Dermis blood vessel endothelial cell (primary cell): ENCODE measurements at regions not wholly inside any gene's neighbourhood (a gene's known extent, or its start where the extent isn't known, plus 50 kb on each side); places are given as distances from the start of the nearest gene placed in this dataset.
A peak's percentile ranks its signal among the peaks of the same experiment; 100 is the strongest.

ENCODE experiments used
- DNase-seq: peaks from one replicate; pipeline ENCODE4 v3.0.0; 2010

DNA sequence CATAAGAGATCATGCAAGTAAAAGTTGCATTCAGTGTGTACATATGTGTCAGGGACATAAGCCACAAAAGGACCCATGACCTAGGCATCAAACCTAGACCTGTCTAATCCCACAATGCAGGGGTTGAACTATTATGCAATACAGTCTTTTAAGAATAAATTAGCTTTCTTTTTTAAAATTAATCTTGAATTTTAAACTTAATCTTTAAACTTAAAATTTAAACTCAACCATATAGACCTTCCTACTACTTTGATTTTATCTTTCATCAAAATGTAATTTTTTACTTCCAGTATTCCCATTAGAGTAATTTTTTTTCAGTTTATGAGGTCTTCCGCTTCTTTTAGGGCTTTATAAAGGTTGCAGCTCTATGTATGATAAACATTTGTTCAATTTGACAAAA is 702.9 kb downstream of the SUCLG1 start:
- DNase-seq: no peak

DNA sequence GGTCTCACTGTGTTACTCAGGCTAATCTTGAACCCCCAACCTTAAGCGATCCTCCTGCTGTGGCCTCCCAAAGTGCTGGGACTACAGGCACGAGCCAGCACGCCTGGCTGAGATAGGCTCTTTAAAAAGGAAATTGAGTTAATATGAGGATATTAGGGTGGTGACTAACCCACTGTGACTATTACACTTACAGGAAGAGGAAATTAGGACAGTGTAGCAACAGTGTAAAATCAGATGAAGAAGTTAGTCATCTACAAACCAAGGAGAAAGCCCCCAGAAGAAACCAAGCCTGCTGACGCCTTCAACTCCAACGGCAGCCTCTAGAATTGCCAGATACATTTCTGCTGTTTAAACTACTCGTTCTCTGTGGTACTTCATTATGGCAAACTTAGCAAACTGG is 711.9 kb downstream of the SUCLG1 start:
- no peak for DNase-seq

DNA sequence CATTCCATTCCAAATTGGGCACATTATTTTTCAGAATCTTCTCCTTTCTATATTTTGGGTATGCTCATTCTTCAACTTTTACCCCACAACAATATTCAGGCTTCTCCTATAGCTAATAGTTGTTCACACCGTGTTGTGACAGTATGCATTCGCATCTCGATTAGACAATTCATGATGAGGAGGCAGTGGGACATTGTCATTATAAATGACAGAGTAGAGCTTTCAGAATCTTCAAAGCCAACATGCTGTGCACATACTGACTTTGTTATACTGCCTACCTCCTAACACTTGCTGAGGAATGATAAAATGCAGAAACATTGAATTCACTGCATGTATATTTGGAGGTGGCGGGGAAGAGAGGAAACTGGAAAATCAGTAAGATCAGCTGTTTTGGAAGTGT is 714.2 kb downstream of the SUCLG1 start:
- DNase-seq: no peak

DNA sequence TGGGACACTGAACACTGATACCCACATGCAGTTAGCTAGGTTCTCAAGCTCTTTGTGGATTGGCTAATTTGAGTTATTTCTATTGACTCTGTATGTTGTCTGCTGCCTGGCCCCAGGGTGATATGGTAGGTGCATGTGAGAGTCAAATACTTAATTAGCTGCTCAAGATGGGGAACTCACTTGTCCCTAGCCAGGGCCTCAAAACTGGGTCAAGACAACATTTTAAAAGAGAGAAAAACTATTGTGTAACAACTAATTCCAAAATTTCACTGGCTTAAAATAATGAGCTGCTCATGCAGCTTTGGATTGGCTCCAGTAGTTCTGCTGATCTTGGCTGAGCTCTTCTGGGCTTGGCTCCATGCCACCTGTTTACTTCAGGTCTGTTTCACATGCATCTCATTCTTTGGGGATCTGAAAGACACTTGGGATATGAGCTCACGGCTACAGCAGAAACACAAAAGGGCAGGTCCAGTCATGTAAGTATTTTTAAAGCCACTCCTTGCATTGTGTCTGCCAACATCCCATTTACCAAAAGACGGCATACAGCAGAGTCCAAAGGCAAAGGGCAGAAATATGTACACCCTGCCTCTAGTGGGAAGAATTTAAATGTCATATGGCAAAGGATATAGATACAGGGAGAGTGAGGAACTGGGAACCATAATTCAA is 716.8 kb downstream of the SUCLG1 start:
- no peak for DNase-seq

DNA sequence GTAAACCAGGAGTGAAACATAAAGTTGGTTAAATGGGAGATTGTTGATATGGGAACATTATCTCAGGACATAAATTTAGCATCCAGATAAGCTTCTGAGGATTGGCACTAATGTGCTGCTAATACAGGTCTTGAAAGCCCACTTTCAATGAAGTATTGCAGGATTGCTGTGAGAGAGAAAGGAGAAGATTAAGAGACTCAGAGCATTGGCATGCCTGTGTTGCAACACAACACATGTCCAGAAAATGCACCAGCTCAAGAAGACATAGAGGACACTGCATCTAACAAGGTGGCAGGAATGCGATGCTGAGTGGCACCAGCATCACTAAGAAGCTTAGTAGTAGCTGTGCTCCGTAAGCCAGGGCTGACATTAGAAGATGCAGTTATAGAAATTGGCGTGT is 728.9 kb downstream of the SUCLG1 start:
- DNase-seq: no peak

DNA sequence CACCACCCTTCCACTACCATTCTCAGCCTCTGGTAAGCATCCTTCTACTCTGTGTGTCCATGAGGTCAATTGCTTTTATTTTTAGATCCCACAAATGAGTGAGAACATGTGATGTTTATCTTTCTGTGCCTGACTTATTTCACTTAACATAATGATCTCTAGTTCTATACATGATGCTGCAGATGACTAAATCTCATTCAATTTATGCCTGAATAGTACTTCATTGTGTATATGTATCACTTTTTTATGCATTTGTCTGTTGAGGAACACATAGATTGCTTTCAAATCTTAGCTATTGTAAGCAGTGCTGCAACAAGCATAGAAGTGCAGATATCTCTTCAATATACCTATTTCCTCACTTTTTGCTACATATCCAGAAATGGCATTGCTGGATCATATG is 733.3 kb downstream of the SUCLG1 start:
- no peak for DNase-seq

DNA sequence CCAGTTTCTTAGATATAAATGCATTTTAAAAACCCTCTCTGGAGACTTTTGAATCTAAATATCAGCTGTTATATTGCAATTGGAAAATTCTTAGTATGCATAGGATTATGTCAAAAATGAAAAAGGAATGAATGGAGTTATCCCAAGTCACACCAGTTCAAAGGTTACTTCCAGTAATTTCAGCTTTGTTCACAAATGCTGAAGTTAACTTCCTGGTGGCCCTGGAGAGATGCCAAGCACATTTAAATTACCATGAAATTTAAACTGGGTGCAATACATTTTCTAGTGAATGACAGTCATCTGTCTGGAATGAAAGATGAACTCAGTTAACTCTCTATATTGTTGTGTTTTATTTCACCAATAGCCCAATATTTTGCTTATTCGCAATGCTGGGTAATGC is 753.9 kb downstream of the SUCLG1 start:
- no peak for DNase-seq

DNA sequence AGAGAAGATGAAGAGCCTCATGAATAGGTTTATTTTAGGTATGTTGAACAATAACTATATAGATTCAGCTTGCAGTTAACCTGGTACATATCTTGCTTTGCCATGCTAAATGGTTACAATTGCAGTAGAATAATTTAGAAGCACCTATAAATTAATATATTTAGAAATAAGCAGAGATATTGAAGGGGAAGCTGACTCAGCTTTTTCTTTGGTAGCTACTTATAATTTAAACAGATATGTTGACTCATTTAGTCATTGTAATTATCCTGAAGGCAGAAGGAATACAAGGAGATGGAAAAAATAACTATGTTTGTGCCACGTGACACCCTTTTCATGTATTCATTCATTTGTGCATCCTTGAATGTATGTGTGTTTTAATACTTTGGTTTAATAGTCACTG is 755.5 kb downstream of the SUCLG1 start:
- DNase-seq: no peak

DNA sequence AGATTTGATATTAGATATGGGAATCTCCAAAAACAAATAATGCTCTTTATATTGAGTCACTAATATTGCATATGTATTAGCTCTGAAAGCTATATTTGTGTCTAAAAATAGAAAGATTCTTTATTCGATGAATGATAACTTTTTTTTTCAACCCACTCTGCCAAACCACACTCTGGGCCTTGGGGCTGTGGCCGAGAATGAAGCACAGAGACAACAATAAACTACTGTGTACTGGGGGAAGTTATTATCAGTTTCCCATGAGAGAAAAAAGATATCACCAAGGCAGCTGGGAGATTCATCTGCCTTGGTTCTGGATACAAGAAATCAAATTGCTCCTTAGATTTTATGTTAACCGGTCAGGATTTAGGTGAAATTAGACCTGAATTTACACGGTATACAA is 762.2 kb downstream of the SUCLG1 start:
- DNase-seq: no peak

DNA sequence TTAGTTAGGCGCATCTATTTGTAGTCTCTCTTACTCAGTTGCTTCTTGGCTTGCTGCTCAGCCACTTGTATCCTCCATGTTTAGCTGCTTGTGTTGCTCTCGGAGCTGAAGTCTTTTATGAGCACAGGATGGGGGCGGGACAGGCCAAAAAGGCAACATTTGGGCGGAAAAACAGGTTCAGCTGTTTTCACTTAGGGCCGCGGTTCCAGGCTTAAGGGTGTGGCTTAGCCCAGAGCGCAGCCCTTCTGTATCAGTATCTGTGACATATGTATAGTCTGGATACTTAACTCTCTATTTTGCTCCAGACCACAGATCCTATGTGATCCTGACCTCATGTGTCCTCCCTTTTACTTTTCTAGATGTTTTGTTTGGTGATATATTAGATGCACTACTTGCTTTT is 763.5 kb downstream of the SUCLG1 start:
- DNase-seq: no peak

DNA sequence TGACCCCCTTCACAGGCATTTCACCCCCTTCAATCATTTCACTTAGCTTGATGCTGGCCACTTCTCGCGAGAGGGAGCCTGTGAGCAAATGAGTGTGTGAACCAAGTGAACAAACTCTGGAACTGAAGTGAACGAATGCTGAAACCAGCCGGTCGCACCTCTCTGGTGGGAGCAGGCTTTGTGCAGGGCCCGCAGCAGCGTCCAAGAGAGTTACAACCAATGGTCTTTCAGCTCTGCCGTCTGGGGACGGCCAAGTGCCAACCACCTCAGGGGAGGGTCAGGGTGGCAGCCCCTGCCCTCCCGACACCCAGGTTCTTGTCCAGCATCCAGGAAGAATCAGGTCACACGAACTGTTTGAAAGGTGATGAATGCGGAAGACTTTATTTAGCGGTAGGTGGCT is 764.0 kb downstream of the SUCLG1 start:
- DNase-seq: no peak

DNA sequence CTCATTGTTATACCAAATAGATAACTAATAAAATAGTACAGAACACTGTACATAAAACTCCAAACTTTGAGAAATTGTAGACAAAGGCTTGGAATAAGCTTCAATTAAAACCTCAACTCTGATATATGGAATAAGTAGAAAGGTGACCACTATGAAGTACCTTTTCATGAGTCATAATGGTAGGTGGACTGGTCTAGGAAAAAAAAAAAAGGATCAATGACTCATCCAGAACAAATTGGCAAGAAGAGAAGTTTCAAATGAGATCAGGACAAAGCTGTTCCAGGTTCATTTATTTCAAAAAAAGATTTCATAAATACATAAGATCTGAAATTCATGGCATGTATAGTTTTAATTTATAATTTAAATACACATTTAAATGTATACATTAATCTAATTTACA is 769.7 kb downstream of the SUCLG1 start:
- DNase-seq: no peak

DNA sequence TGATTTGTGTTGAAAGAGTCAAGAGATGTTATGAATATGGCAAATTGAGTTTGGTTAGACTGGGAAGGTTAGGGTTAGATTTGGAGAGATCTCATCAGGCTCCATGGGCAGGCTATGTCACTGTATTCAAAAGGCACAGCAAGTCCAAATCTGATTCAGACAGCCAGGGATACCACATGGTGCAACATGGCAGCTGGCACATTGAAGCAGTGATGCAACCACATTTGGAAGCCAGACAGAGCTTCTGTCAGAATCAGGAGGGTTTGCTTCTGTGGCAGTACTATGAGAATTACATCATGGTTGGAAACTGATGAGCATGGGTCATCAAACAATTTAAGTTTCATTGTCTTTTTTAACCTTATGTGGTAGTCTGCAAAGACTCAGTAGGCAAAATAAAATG is 772.2 kb downstream of the SUCLG1 start:
- DNase-seq: no peak

DNA sequence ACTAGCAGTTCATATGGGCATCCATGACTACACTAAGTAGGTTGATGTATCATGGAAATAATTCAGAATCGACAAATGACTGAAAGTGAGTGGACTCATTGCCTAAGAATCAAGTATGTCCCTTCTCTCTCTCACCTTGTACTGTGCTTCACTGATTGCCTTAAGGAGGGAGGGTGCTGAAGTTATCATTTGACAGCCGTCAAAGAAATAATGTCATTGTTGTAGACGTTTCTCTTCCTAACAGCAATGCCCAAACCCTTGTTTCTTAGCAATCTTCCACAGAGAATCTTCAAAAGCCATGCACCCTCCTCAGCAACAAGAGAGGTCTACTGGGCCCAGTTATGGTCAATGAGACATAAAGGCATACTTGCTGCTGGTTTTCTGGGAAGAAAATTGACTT is 785.0 kb downstream of the SUCLG1 start:
- no peak for DNase-seq

DNA sequence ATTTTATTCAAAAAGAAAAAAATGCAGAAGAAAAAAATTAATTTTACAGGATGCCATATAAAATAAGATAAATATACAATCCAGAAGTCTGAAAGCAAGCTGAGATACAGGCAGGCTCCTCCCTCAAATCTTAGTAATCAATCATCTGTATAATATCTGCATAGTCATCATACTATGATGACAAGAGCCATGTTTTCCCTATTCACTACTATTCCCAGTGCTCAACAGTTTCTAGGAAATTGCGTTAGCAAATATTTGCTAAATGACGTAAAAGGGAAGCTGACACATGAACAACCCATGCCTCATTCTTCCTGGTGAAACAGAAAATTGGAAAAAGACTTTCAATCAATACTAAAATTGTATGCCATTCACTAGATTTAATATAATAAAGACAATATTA is 793.2 kb downstream of the SUCLG1 start:
- peak; percentile 70 for DNase-seq

DNA sequence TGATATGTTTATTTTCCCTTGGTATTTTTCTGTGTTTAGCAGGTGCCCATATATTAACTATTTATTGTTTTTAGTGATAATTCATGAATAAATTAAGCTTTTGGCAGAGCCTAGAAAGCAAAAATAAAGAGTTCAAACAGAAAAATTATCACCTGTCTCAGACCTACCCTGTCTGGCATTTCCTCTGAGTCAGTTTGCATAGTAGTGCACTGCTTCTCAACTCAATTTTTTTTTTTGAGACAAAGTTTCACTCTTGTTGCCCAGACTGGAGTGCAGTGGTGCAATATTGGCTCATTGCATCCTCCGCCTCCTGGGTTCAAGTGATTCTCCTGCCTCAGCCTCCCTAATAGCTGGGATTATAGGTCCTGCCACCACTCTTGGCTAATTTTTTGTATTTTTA is 793.9 kb downstream of the SUCLG1 start:
- DNase-seq: no peak

DNA sequence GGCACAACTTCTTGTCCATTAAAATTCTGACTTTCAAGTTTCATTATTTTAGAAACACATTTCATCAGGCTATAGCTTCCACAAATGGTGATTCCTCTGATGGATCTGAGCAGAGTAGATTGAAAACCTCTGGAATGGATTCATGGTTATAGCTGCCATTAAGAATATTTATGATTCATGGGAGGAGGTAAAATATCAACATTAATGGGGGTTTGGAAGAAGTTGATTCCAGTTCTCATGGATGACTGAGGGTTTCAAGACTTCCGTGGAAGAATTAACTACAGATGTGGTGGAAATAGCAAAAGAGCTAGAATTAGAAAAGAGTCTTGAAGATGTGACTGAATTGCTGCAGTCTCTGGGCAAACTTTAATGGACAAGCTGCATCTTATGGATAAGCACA is 797.4 kb downstream of the SUCLG1 start:
- no peak for DNase-seq

DNA sequence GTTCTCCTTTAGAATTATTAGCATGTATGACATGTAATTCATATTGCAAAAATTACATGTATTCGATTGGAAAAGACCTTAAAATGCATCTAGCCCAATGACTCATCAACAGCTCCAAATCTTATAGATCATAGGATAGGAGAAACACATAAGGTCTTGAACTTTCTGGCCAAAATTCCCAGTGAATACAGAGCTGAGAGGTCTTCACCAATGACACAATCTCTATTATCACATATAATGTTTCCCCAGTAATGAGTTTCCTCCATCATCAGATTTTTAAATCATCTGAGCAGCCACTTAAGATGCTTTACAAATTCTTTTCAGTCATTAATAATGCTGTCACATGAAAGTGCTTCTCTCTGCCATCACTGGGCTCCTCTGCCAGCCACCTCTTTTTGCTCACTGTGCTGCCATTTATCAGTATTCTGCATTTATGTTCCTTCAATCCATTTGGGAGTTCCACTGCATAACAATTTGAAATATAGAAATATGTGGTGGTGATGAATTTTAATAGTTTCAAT is 804.9 kb downstream of the SUCLG1 start:
- no peak for DNase-seq

DNA sequence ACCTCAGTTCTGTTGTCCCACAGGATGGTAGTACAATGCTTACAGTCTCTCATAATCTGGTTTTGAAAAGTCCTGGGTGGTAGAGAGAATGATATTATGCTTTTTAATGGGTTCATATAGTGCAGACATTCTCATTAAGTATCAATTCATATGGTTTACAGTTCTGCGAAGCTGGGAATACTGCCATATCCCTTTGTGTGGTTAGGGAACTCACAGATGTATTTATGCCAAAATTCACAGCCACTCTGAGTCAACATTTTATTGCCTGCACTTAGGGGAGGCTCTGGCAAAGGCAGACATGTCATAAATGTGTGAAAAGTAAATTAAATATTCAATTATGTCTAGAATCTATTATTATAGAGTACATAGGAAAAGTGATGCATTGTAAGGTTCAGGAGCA is 808.2 kb downstream of the SUCLG1 start:
- DNase-seq: no peak

DNA sequence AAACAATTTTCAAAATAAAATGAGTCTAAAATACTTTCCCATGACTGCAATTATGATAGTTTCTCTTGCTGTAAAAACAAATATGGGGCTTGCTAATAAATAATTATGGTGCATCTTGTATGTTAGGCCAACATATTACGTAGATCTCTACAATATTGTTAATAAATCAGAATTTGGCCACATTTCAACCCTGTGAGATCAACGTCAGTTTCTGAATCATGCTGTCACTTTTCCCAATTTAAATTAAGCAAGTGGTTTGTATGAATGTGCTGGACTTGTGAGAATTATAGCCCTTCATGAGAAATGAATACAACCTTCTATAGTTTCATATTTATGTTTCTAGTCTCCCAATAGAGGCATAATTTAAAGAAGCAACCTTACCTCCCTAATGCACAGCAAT is 808.9 kb downstream of the SUCLG1 start:
- no peak for DNase-seq

DNA sequence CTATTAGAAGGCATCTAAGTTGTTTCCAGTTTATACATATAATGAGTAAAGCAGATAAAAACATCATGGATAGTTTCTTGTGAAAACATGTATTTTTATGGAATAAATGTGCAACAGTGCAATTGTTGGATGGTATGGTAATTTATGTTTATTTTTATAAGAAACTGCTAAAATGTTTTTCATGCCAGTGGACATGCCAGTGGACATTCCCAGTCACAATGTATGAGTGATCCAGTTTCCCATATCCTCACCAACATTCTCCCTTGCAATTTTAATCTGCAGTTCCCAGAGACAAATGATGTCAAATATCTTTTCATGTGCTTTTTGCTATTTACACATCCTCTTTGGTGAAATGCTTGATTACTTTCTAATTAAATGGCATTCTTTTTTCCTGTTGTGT is 818.6 kb downstream of the SUCLG1 start:
- DNase-seq: no peak

DNA sequence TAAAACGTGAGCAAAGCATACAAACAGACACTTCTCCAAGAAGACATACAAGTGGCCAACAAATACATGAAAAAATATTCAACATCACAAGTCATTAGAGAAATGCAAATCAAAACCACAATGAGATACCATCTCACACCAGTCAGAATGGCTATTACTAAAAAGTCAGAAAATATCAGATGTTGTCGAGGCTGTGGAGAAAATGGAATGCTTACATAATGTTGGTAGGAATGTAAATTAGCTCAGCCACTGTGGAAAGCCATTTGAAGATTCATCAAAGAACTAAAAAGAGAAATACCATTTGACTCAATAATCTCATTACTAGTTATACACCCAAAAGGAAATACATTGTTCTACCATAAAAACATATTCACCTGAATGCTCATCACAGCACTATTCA is 825.7 kb downstream of the SUCLG1 start:
- no peak for DNase-seq

DNA sequence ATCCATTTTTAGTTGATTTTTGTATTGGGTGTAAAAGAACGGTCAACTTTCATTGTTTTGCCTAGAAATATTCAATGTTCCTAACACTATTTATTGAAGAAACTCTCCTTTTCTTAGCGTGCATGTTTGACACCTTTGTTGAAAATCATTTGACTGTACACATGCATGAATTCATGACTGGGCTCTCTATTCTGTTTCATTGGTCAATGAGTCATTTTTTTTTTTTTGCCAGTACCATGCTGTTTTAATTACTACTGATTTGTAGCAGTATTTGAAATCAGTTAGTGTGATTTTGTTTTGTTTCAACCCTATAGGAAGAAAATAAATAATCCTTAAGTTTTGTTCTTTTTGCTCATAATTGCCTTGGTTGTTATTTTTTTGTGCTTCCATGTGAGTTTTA is 828.7 kb downstream of the SUCLG1 start:
- no peak for DNase-seq

DNA sequence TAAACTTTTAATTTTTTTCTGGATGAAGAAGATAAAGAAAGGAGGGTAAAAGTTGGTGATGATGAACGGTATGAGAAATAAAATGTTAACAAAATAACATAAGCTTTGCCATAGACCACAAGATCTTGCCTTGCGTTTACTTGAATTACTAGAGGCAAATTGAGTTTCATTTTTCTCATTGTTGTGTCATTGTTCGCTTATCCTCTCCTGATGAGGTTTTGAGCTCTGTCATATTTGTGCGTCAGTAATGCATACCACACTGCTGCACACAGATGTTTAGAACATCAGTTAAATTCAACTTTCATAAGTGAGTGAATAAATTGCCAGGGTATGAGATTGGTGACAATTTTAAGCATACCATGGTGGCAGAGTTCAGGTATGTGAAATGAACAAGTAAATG is 843.6 kb downstream of the SUCLG1 start:
- no peak for DNase-seq

DNA sequence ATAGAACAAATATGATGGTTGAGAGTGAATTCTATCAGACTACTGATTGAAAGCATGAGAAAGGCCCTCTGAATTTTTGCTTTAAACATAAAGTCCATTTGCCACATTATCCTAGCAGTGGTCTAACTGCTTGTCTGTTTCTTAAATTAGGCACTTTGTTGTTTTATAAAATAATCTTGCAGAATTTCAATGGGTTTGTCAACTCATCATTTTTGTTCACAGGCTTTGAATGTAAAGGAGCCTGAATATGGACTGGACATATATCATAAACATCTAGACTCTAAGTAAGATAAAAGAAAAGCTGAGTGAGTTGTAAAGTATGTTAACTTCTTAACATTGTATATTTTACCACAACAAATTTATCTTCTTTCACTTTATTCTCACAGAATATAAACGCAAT is 845.9 kb downstream of the SUCLG1 start:
- DNase-seq: no peak
